Pancreas (tissue), 10 donors: ENCODE measurements at regions not wholly inside any gene's neighbourhood (a gene's known extent, or its start where the extent isn't known, plus 50 kb on each side); places are given as distances from the start of the nearest gene placed in this dataset.

Source experiments
- ATAC-seq, 4 donors: fragments of 200-7000 bp; cut with Tn5 transposase; one replicate each; pipeline versions ENCODE4 v1.8.0 to v1.9.1; 2020; ENCODE audit warnings: mild to moderate bottlenecking in 4 of 4, moderate library complexity in 4 of 4
- DNase-seq, 6 donors: peaks; one replicate each; pipeline ENCODE4 v3.0.0-alpha.2; 2020
- FAIRE-seq: peaks from 2 replicates; lab custom pipeline; 2012; peaks lifted over from hg19 to GRCh38; lab: Jason Lieb, UNC
- H3K27ac ChIP-seq, 4 donors: fragments of 200-600 bp; sonication (generic); 1 replicate in 3 of 4; 2 replicates in 1 of 4; pipeline versions ENCODE4 v1.5.0 to v1.8.0; 2020
- H3K27me3 ChIP-seq, 4 donors: fragments of 200-600 bp; one replicate each; pipeline ENCODE4 v1.8.0; 2021
- H3K36me3 ChIP-seq, 3 donors: fragments of 200-600 bp; sonication (generic) in 1 of 3; one replicate each; pipeline versions ENCODE4 v1.5.0 to v1.8.0; 2020 to 2021
- H3K4me1 ChIP-seq, 3 donors: fragments of 200-600 bp; one replicate each; pipeline ENCODE4 v1.8.0; 2021
- H3K4me3 ChIP-seq, 4 donors: fragments of 200-600 bp; sonication (generic) in 2 of 4; one replicate each; pipeline versions ENCODE4 v1.5.0 to v1.8.0; 2020 to 2021
- H3K9me3 ChIP-seq, 4 donors: fragments of 200-600 bp; one replicate each; pipeline ENCODE4 v1.8.0; 2021
- CTCF ChIP-seq, 4 donors: fragments of 200-600 bp; sonication (generic) in 3 of 4; IDR thresholded peaks; one replicate each; pipeline versions ENCODE4 v1.5.0 to v1.8.0; 2021; ENCODE audit warnings: antibody characterized with exemption in 4 of 4
- WGBS, 2 donors: extraction: QIAGEN DNeasy Blood & Tissue Kit; methylation state at CpG; one replicate each; pipeline ENCODE4 v1.1.7; 2013; 5-methylcytosine and 5-hydroxymethylcytosine counted together
- intact Hi-C, 3 donors: fragments of 100-400 bp; cut with DNase I; formaldehyde crosslinking; loops; one replicate each; pipeline versions ENCODE4 v1.11.1 to v1.14.2; 2022
- donor health status: healthy with polysubstance abuse.
- donor health status: DM: no; HTN: no; CAD: no; lungs with moderate emphysema.
- donor health status: DM: no; HTN: no; CAD: no.
- donor health status: control.
- donor health status: control.
- donor health status: Bipolar disorder and iron deficiency.
- donor health status: DM: yes; HTN: yes; CAD: no.
- donor health status: DM: no; HTN: no; CAD: no.
- donor health status: DM: no; HTN: no; CAD: no.
- donor health status: DM: yes; HTN: yes; CAD: no.

GRCh38 chr4:13765539-13765938 is 138.0 kb upstream of the BOD1L1 start:
- H3K4me1 ChIP-seq, result no peaks in the 10 kb centered on the region
- TF ChIP-seq CTCF (IDR thresholded peaks at IDR 0.05), result no peak
- no peaks in the 10 kb centered on the region for H3K27me3 ChIP-seq
- WGBS, 2 donors, result 53 to 73% methylated on average over 4 of the region's 4 CpGs
- ATAC-seq (no peak), DNase-seq (no peak), FAIRE-seq (no peak)
- intact Hi-C loops, result no loop called here
- no peaks in the 10 kb centered on the region for H3K36me3 ChIP-seq
- H3K9me3 ChIP-seq, result no peaks in the 10 kb centered on the region
- H3K27ac ChIP-seq, result no peak overlapping the region
- no peak overlapping the region for H3K4me3 ChIP-seq

- no peak for DNase-seq
- no peak overlapping the region for H3K27ac ChIP-seq
- no peaks in the 10 kb centered on the region for H3K27me3 ChIP-seq
- ATAC-seq, result peak in 2 of 4 donors; percentile 38 to 53
- H3K4me1 ChIP-seq, result no peaks in the 10 kb centered on the region
- TF ChIP-seq CTCF (IDR thresholded peaks at IDR 0.05), result no peak
- WGBS, 2 donors, result 63 to 81% methylated on average over 10 to 11 of the region's 11 CpGs
- no peaks in the 10 kb centered on the region for H3K36me3 ChIP-seq
- H3K4me3 ChIP-seq, result no peak overlapping the region
- no peak for FAIRE-seq
- H3K9me3 ChIP-seq, result no peaks in the 10 kb centered on the region
- intact Hi-C loops, result no loop called here
Measured at GRCh38 chr4:13766761-13767540, 139.4 kb upstream of the BOD1L1 start.

GRCh38 chr4:13777341-13777740 is 149.8 kb upstream of the BOD1L1 start:
- Histone ChIP-seq H3K4me3 (no peak overlapping the region), H3K36me3 (no peaks in the 10 kb centered on the region), H3K4me1 (no peaks in the 10 kb centered on the region), H3K27ac (no peak overlapping the region), H3K27me3 (no peaks in the 10 kb centered on the region), H3K9me3 (no peaks in the 10 kb centered on the region)
- TF ChIP-seq CTCF (IDR thresholded peaks at IDR 0.05), result no peak
- FAIRE-seq (no peak), ATAC-seq (no peak), DNase-seq (no peak)
- WGBS, 2 donors, result 39 to 43% methylated on average over 1 of the region's 1 CpG
- intact Hi-C loops, result no loop called here

DNA sequence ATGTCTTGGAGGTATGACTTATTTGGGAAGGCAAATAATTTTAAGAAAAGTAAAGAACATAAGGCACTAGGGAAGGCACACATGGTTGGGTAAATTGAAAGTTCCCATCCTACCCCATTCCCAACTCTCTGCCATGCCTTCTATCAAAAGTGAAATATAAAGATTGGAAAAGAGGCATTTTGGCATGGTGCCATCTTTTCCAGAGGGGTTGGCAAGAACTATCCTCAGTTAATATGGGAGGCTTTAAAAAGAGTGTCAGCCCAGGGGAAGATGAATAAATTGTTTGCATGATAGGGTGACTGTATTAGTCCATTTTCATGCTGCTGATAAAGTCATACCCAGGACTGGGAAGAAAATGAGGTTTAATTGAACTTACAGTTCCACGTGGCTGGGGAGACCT is 150.8 kb upstream of the BOD1L1 start:
- Histone ChIP-seq H3K27me3 (no peaks in the 10 kb centered on the region), H3K36me3 (no peaks in the 10 kb centered on the region), H3K4me1 (no peaks in the 10 kb centered on the region), H3K9me3 (no peaks in the 10 kb centered on the region), H3K27ac (no peak overlapping the region), H3K4me3 (no peak overlapping the region)
- DNase-seq (no peak), FAIRE-seq (no peak), ATAC-seq (no peak)
- intact Hi-C loops, result no loop called here
- no peak for TF ChIP-seq CTCF (IDR thresholded peaks at IDR 0.05)
- WGBS, 2 donors, result 48 to 90% methylated on average over 1 of the region's 1 CpG

DNA sequence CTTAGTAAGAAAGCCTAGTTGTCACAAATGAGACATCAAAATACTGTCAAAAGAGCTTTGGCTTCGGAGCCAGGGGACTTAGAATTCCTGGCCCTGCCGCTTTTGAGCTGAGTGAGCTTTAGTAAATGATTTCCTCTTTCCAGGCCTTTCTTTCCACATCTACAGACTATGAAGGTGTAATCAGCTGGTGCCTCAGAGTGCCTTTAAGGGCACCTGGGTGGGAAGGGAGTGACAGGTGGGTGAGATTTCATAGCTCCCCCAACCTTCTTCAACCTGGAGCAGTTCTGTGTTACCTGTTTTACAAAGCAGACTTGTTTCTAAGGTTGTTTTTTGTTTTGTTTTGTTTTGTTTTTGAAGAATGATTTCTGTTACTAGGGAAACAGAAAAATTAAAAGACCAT is 154.7 kb upstream of the BOD1L1 start:
- Histone ChIP-seq H3K36me3 (no peaks in the 10 kb centered on the region), H3K27ac (no peak overlapping the region), H3K4me1 (no peaks in the 10 kb centered on the region), H3K9me3 (no peaks in the 10 kb centered on the region), H3K27me3 (no peaks in the 10 kb centered on the region), H3K4me3 (no peak overlapping the region)
- no peak for TF ChIP-seq CTCF (IDR thresholded peaks at IDR 0.05)
- ATAC-seq, result no peak
- DNase-seq, result no peak
- 36 to 40% methylated on average over 2 of the region's 2 CpGs for WGBS, 2 donors
- FAIRE-seq, result no peak
- intact Hi-C loops, result no loop called here
